Lung (tissue), 11 donors: ENCODE measurements at regions not wholly inside any gene's neighbourhood (a gene's known extent, or its start where the extent isn't known, plus 50 kb on each side); places are given as distances from the start of the nearest gene placed in this dataset.

Source experiments
- ATAC-seq: fragments of 200-7000 bp; cut with Tn5 transposase; one replicate; pipeline ENCODE4 v1.9.1; 2020; ENCODE audit warnings: moderate number of reproducible peaks; ENCODE audit not compliant: insufficient read depth, low FRiP score
- DNase-seq, 3 donors: peaks; one replicate each; pipeline ENCODE4 v3.0.0-alpha.2; 2013 to 2017
- H3K27ac ChIP-seq, 2 donors: one replicate each; pipeline ENCODE4 v1.5.1; 2013; ENCODE audit warnings: mild to moderate bottlenecking in 2 of 2, moderate library complexity in 2 of 2, control low read depth in 1 of 2, inconsistent platforms in 1 of 2, low read depth in 1 of 2, low read length in 1 of 2
- H3K27me3 ChIP-seq, 3 donors: one replicate each; pipeline ENCODE4 v1.5.1; 2013; ENCODE audit warnings: low read length in 2 of 3; ENCODE audit not compliant: control insufficient read depth in 3 of 3, insufficient read depth in 3 of 3
- H3K36me3 ChIP-seq, 4 donors: one replicate each; pipeline ENCODE4 v1.5.1; 2013; ENCODE audit warnings: low read length in 4 of 4, mild to moderate bottlenecking in 1 of 4, moderate library complexity in 1 of 4; ENCODE audit not compliant: control insufficient read depth in 4 of 4, insufficient read depth in 4 of 4
- H3K4me1 ChIP-seq, 5 donors: one replicate each; pipeline ENCODE4 v1.5.1; 2013; ENCODE audit warnings: low read length in 5 of 5, mild to moderate bottlenecking in 2 of 5, moderate library complexity in 1 of 5; ENCODE audit not compliant: control insufficient read depth in 5 of 5, insufficient read depth in 5 of 5
- H3K4me3 ChIP-seq: one replicate; pipeline ENCODE4 v1.5.1; 2013; ENCODE audit warnings: mild to moderate bottlenecking, control low read depth, moderate library complexity
- H3K9ac ChIP-seq, 2 donors: one replicate each; pipeline ENCODE4 v1.5.1; 2013; ENCODE audit warnings: low read length in 2 of 2, control low read depth in 1 of 2; ENCODE audit not compliant: insufficient read depth in 1 of 2
- H3K9me3 ChIP-seq, 4 donors: one replicate each; pipeline ENCODE4 v1.5.1; 2013; ENCODE audit warnings: low read length in 3 of 4, mild to moderate bottlenecking in 1 of 4, moderate library complexity in 1 of 4; ENCODE audit not compliant: control insufficient read depth in 4 of 4, insufficient read depth in 3 of 4
- CTCF ChIP-seq: IDR thresholded peaks from 2 replicates; pipeline ENCODE4 v1.5.1; 2012; ENCODE audit warnings: mild to moderate bottlenecking; ENCODE audit errors: control extremely low read depth, extremely low read depth
- WGBS, 2 donors: extraction: QIAGEN DNeasy Blood & Tissue Kit; methylation state at CpG; one replicate each; pipeline ENCODE4 v1.1.7; 2013; 5-methylcytosine and 5-hydroxymethylcytosine counted together
- donor health status: control.
- donor health status: control.
- donor health status: Bipolar disorder and iron deficiency.
- donor health status: healthy.
- donor health status: DM: yes; HTN: yes; CAD: no.

GRCh38 chr3:78077842-78078241 is 1037.9 kb downstream of the ROBO2 start:
- Histone ChIP-seq H3K9me3 (no peaks in the 10 kb centered on the region), H3K4me3 (no peak overlapping the region), H3K4me1 (peaks cover 0 to 4% (median 0%) of the 10 kb centered on the region in 5 donors), H3K27me3 (no peaks in the 10 kb centered on the region), H3K27ac (no peak overlapping the region), H3K9ac (no peak overlapping the region), H3K36me3 (no peaks in the 10 kb centered on the region)
- no peak for TF ChIP-seq CTCF
- 88 to 89% methylated on average over 2 of the region's 2 CpGs for WGBS, 2 donors
- DNase-seq (no peak), ATAC-seq (no peak)

GRCh38 chr3:78079514-78079913 is 1039.6 kb downstream of the ROBO2 start:
- Histone ChIP-seq H3K36me3 (no peaks in the 10 kb centered on the region), H3K4me1 (peaks cover 0 to 4% (median 0%) of the 10 kb centered on the region in 5 donors), H3K27me3 (no peaks in the 10 kb centered on the region), H3K4me3 (no peak overlapping the region), H3K9ac (no peak overlapping the region), H3K9me3 (no peaks in the 10 kb centered on the region), H3K27ac (no peak overlapping the region)
- ATAC-seq (no peak), DNase-seq (no peak)
- TF ChIP-seq CTCF = no peak

GRCh38 chr3:78086150-78086549 is 1046.3 kb downstream of the ROBO2 start:
- DNase-seq = no peak
- Histone ChIP-seq H3K27me3 (no peaks in the 10 kb centered on the region), H3K36me3 (no peaks in the 10 kb centered on the region), H3K4me1 (no peaks in the 10 kb centered on the region), H3K4me3 (no peak overlapping the region), H3K9ac (no peak overlapping the region), H3K9me3 (no peaks in the 10 kb centered on the region), H3K27ac (no peak overlapping the region)
- 82 to 92% methylated on average over 1 of the region's 1 CpG for WGBS, 2 donors
- ATAC-seq = no peak
- TF ChIP-seq CTCF = no peak

- Histone ChIP-seq H3K9me3 (no peaks in the 10 kb centered on the region), H3K27me3 (no peaks in the 10 kb centered on the region), H3K4me1 (no peaks in the 10 kb centered on the region), H3K9ac (no peak overlapping the region), H3K27ac (no peak overlapping the region), H3K36me3 (no peaks in the 10 kb centered on the region), H3K4me3 (no peak overlapping the region)
- ATAC-seq (no peak), DNase-seq (no peak)
- 83 to 87% methylated on average over 1 of the region's 1 CpG for WGBS, 2 donors
- TF ChIP-seq CTCF = no peak
Measured at GRCh38 chr3:78087134-78087533, 1047.2 kb downstream of the ROBO2 start.
